Mesenchymal stem cell (in vitro differentiated cells and primary cell): ENCODE measurements at regions not wholly inside any gene's neighbourhood (a gene's known extent, or its start where the extent isn't known, plus 50 kb on each side); places are given as distances from the start of the nearest gene placed in this dataset.

Experiments used
- DNase-seq: peaks from one replicate; pipeline ENCODE4 v3.0.0-alpha.2; 2013
- H2AFZ ChIP-seq: one replicate; pipeline ENCODE4 v1.6.1; 2013; ENCODE audit warnings: low read depth, mild to moderate bottlenecking, control low read depth, inconsistent platforms, low read length, moderate library complexity
- H2AK5ac ChIP-seq: 2 replicates; pipeline ENCODE4 v1.6.1; 2013; ENCODE audit warnings: low read length, moderate library complexity, mild to moderate bottlenecking, inconsistent platforms; ENCODE audit not compliant: severe bottlenecking
- H2BK120ac ChIP-seq: one replicate; pipeline ENCODE4 v1.6.1; 2013; ENCODE audit warnings: low read depth, mild to moderate bottlenecking, inconsistent platforms, low read length, moderate library complexity
- H2BK12ac ChIP-seq, 2 experiments: one replicate each; pipeline ENCODE4 v1.6.1; 2013; ENCODE audit warnings: inconsistent platforms in 2 of 2, low read length in 2 of 2, mild to moderate bottlenecking in 2 of 2, moderate library complexity in 2 of 2, control low read depth in 1 of 2
- H2BK15ac ChIP-seq: one replicate; pipeline ENCODE4 v1.6.1; 2013; ENCODE audit warnings: mild to moderate bottlenecking, low read depth, inconsistent platforms; ENCODE audit not compliant: poor library complexity, severe bottlenecking
- H2BK5ac ChIP-seq: 2 replicates; pipeline ENCODE4 v1.6.1; 2013; ENCODE audit warnings: low read depth, mild to moderate bottlenecking, low read length, control low read depth, inconsistent platforms; ENCODE audit not compliant: poor library complexity, severe bottlenecking
- H3K14ac ChIP-seq, 2 experiments: one replicate each; pipeline ENCODE4 v1.6.1; 2013; ENCODE audit warnings: inconsistent platforms in 2 of 2, low read length in 2 of 2, control low read depth in 1 of 2, mild to moderate bottlenecking in 1 of 2, moderate library complexity in 1 of 2
- H3K18ac ChIP-seq, 2 experiments: one replicate each; pipeline ENCODE4 v1.6.1; 2013; ENCODE audit warnings: inconsistent platforms in 2 of 2, low read length in 2 of 2, control low read depth in 1 of 2, low read depth in 1 of 2, mild to moderate bottlenecking in 1 of 2
- H3K23ac ChIP-seq, 2 experiments: one replicate each; pipeline ENCODE4 v1.6.1; 2013; ENCODE audit warnings: inconsistent platforms in 2 of 2, low read length in 2 of 2, mild to moderate bottlenecking in 2 of 2, moderate library complexity in 2 of 2, control low read depth in 1 of 2
- H3K27ac ChIP-seq: 2 replicates; pipeline ENCODE4 v1.5.1; 2013; ENCODE audit warnings: mild to moderate bottlenecking, moderate library complexity, low read length, control low read depth, inconsistent platforms; ENCODE audit not compliant: poor library complexity, severe bottlenecking
- H3K27me3 ChIP-seq, 2 experiments: 2 replicates each; pipeline versions ENCODE4 v1.6.1 to v1.7.0; 2013; ENCODE audit warnings: low read length in 2 of 2, mild to moderate bottlenecking in 2 of 2, moderate library complexity in 2 of 2, control low read depth in 1 of 2, inconsistent platforms in 1 of 2; ENCODE audit not compliant: control insufficient read depth in 1 of 2, insufficient read depth in 1 of 2
- H3K36me3 ChIP-seq, 2 experiments: 2 replicates each; pipeline versions ENCODE4 v1.6.1 to v1.7.0; 2013; ENCODE audit warnings: low read length in 2 of 2, control low read depth in 1 of 2, inconsistent platforms in 1 of 2, low read depth in 1 of 2, mild to moderate bottlenecking in 1 of 2; ENCODE audit not compliant: insufficient read depth in 2 of 2, control insufficient read depth in 1 of 2
- H3K4ac ChIP-seq, 2 experiments: one replicate each; pipeline ENCODE4 v1.6.1; 2013; ENCODE audit warnings: inconsistent platforms in 2 of 2, low read length in 2 of 2, mild to moderate bottlenecking in 2 of 2, moderate library complexity in 2 of 2, control low read depth in 1 of 2, low read depth in 1 of 2
- H3K4me1 ChIP-seq: 2 replicates; pipeline ENCODE4 v1.6.1; 2013; ENCODE audit warnings: low read depth, low read length, control low read depth; ENCODE audit not compliant: control insufficient read depth, insufficient read depth
- H3K4me2 ChIP-seq: 2 replicates; pipeline ENCODE4 v1.6.1; 2013; ENCODE audit warnings: low read length, mild to moderate bottlenecking, inconsistent platforms; ENCODE audit not compliant: poor library complexity, severe bottlenecking
- H3K4me3 ChIP-seq, 2 experiments: 2 replicates each; pipeline versions ENCODE4 v1.5.1 to v1.7.0; 2013; ENCODE audit warnings: low read length in 2 of 2, mild to moderate bottlenecking in 2 of 2, control low read depth in 1 of 2, low read depth in 1 of 2; ENCODE audit not compliant: insufficient read depth in 1 of 2
- H3K79me1 ChIP-seq: replicated peaks from 2 replicates; pipeline ENCODE4 v1.6.1; 2013; ENCODE audit warnings: mild to moderate bottlenecking, control low read depth, low read length, inconsistent platforms; ENCODE audit not compliant: poor library complexity, severe bottlenecking
- H3K9ac ChIP-seq: 2 replicates; pipeline ENCODE4 v1.7.0; 2013; ENCODE audit warnings: mild to moderate bottlenecking, low read length, moderate library complexity
- H3K9me3 ChIP-seq: 2 replicates; pipeline ENCODE4 v1.7.0; 2013; ENCODE audit warnings: mild to moderate bottlenecking, low read length; ENCODE audit not compliant: control insufficient read depth
- H4K8ac ChIP-seq: one replicate; pipeline ENCODE4 v1.6.1; 2013; ENCODE audit warnings: inconsistent platforms, mild to moderate bottlenecking, low read length, moderate library complexity
- H4K91ac ChIP-seq: one replicate; pipeline ENCODE4 v1.6.1; 2013; ENCODE audit warnings: mild to moderate bottlenecking, low read length, inconsistent platforms
- WGBS: methylation state at CpG from one replicate; pipeline ENCODE4 v1.1.7; 2013; ENCODE audit warnings: mixed read lengths; 5-methylcytosine and 5-hydroxymethylcytosine counted together

GRCh38 chr2:18124116-18124835 lies 245.8 kb downstream of the KCNS3 start:
- no peak overlapping the region for H2BK120ac ChIP-seq
- H3K9ac ChIP-seq: no peak overlapping the region
- no peak overlapping the region for H2AK5ac ChIP-seq

GRCh38 chr2:18123577-18123976 lies 245.1 kb downstream of the KCNS3 start:
- WGBS: 80% methylated on average over 3 of the region's 3 CpGs
- Histone ChIP-seq H3K18ac (no peak overlapping the region), H3K4me1 (no peaks in the 10 kb centered on the region), H3K27ac (no peak overlapping the region), H2BK5ac (no peak overlapping the region), H4K91ac (no peak overlapping the region), H3K27me3 (peaks cover 0 to 31% of the 10 kb centered on the region in 2 experiments), H3K4me2 (no peak overlapping the region), H3K9me3 (no peaks in the 10 kb centered on the region), H3K4ac (no peak overlapping the region), H2BK120ac (no peak overlapping the region), H3K4me3 (no peak overlapping the region), H2AFZ (no peak overlapping the region), H2BK15ac (no peak overlapping the region), H3K79me1 (no peaks in the 10 kb centered on the region), H2BK12ac (no peak overlapping the region), H3K36me3 (no peaks in the 10 kb centered on the region), H3K14ac (no peak overlapping the region), H3K9ac (no peak overlapping the region), H2AK5ac (no peak overlapping the region), H4K8ac (no peak overlapping the region), H3K23ac (no peak overlapping the region)
- DNase-seq: no peak

More at GRCh38 chr2:18124116-18124835, 245.8 kb downstream of the KCNS3 start:
- peaks cover 0 to 31% of the 10 kb centered on the region in 2 experiments for H3K27me3 ChIP-seq
- H3K23ac ChIP-seq: no peak overlapping the region
- no peak overlapping the region for H3K4me2 ChIP-seq
- H3K9me3 ChIP-seq: no peaks in the 10 kb centered on the region
- no peak overlapping the region for H2AFZ ChIP-seq
- no peak overlapping the region for H3K18ac ChIP-seq
- no peak overlapping the region for H3K27ac ChIP-seq
- no peak for DNase-seq
- no peak overlapping the region for H2BK15ac ChIP-seq
- H3K4me3 ChIP-seq: no peak overlapping the region
- H2BK12ac ChIP-seq: no peak overlapping the region
- H3K14ac ChIP-seq: peak overlapping the region in 1 of 2 experiments; percentile 30
- H4K91ac ChIP-seq: no peak overlapping the region
- H3K36me3 ChIP-seq: no peaks in the 10 kb centered on the region
- H3K4ac ChIP-seq: no peak overlapping the region
- WGBS: 87% methylated on average over 5 of the region's 6 CpGs
- no peaks in the 10 kb centered on the region for H3K79me1 ChIP-seq
- H3K4me1 ChIP-seq: no peaks in the 10 kb centered on the region
- no peak overlapping the region for H2BK5ac ChIP-seq
- no peak overlapping the region for H4K8ac ChIP-seq

- H4K91ac ChIP-seq: no peak overlapping the region
- no peak overlapping the region for H4K8ac ChIP-seq
- no peak overlapping the region for H3K4me3 ChIP-seq
- no peaks in the 10 kb centered on the region for H3K4me1 ChIP-seq
- H2BK120ac ChIP-seq: no peak overlapping the region
- no peak for DNase-seq
- no peak overlapping the region for H2AK5ac ChIP-seq
- H2BK15ac ChIP-seq: no peak overlapping the region
- no peak overlapping the region for H3K4me2 ChIP-seq
- no peaks in the 10 kb centered on the region for H3K36me3 ChIP-seq
- H2BK12ac ChIP-seq: no peak overlapping the region
- H2BK5ac ChIP-seq: no peak overlapping the region
- H3K27ac ChIP-seq: no peak overlapping the region
- no peak overlapping the region for H3K14ac ChIP-seq
- H3K79me1 ChIP-seq: no peaks in the 10 kb centered on the region
- peaks cover 0 to 31% of the 10 kb centered on the region in 2 experiments for H3K27me3 ChIP-seq
- H3K9ac ChIP-seq: no peak overlapping the region
- no peak overlapping the region for H2AFZ ChIP-seq
- H3K4ac ChIP-seq: no peak overlapping the region
- H3K18ac ChIP-seq: no peak overlapping the region
- no peak overlapping the region for H3K23ac ChIP-seq
- no peaks in the 10 kb centered on the region for H3K9me3 ChIP-seq
- 64% methylated on average over 2 of the region's 3 CpGs for WGBS
Measured at GRCh38 chr2:18123211-18123570, 244.7 kb downstream of the KCNS3 start.

- Histone ChIP-seq H3K23ac (no peak overlapping the region), H2AK5ac (no peak overlapping the region), H2BK12ac (no peak overlapping the region), H3K4me2 (no peak overlapping the region), H3K9me3 (no peaks in the 10 kb centered on the region), H3K4ac (no peak overlapping the region), H3K9ac (no peak overlapping the region), H2BK120ac (no peak overlapping the region), H3K18ac (no peak overlapping the region), H3K27ac (no peak overlapping the region), H3K79me1 (no peaks in the 10 kb centered on the region), H2BK15ac (no peak overlapping the region), H3K4me1 (no peaks in the 10 kb centered on the region), H3K14ac (no peak overlapping the region), H4K8ac (no peak overlapping the region), H4K91ac (no peak overlapping the region), H3K27me3 (peaks cover 0 to 31% of the 10 kb centered on the region in 2 experiments), H2BK5ac (no peak overlapping the region), H3K36me3 (no peaks in the 10 kb centered on the region), H2AFZ (no peak overlapping the region), H3K4me3 (no peak overlapping the region)
- DNase-seq: no peak
- 94% methylated on average over 1 of the region's 3 CpGs for WGBS
Measured at GRCh38 chr2:18122544-18123210, 244.2 kb downstream of the KCNS3 start.
